ENCODE measurements at regions not wholly inside any gene's neighbourhood (a gene's known extent, or its start where the extent isn't known, plus 50 kb on each side); places are given as distances from the start of the nearest gene placed in this dataset.

DNA sequence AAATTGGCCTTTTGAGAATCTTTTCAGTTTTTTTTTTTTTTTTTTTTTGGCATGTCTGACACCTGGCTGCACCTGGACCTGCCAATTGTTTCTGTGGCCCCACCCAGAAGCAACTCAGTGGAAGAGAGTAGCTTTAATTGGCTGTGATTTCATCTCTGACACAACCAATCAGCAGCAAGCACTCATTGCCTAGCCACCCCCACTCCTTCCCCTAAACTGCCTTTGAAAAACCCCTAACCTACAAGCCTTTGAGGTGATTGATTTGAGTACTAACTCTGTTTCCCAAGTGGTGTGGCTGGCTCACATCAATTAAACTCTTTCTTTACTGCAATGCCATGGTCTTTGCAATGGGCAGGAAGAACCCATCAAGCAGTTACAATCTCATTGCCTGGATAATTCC is 98.2 kb upstream of the CHORDC1 start:
- Histone ChIP-seq H3K36me3 (ENCODE audit: control insufficient read depth, insufficient read depth, low read length) (no peaks in the 10 kb centered on the region), H3K27ac (ENCODE audit: low read length) (no peak overlapping the region), H3K27me3 (ENCODE audit: control insufficient read depth, insufficient read depth, low read length) (no peaks in the 10 kb centered on the region), H3K4me1 (ENCODE audit: control insufficient read depth, insufficient read depth, low read length) (no peaks in the 10 kb centered on the region), H3K9me3 (ENCODE audit: control insufficient read depth, insufficient read depth, low read length) (no peaks in the 10 kb centered on the region), H3K4me3 (ENCODE audit: low read length) (no peak overlapping the region)
- Mint-ChIP-seq H3K9me3 (peaks cover under 1 to 20% of the 10 kb centered on the region in 2 donors), H3K4me3 (no peak overlapping the region), H3K4me1 (no peaks in the 10 kb centered on the region), H3K27ac (no peak overlapping the region), H3K36me3 (no peaks in the 10 kb centered on the region), H3K27me3 (ENCODE audit: low read depth in 2 of 2) (no peaks in the 10 kb centered on the region)
- no peak for ATAC-seq
- TF ChIP-seq, protein P1, sequence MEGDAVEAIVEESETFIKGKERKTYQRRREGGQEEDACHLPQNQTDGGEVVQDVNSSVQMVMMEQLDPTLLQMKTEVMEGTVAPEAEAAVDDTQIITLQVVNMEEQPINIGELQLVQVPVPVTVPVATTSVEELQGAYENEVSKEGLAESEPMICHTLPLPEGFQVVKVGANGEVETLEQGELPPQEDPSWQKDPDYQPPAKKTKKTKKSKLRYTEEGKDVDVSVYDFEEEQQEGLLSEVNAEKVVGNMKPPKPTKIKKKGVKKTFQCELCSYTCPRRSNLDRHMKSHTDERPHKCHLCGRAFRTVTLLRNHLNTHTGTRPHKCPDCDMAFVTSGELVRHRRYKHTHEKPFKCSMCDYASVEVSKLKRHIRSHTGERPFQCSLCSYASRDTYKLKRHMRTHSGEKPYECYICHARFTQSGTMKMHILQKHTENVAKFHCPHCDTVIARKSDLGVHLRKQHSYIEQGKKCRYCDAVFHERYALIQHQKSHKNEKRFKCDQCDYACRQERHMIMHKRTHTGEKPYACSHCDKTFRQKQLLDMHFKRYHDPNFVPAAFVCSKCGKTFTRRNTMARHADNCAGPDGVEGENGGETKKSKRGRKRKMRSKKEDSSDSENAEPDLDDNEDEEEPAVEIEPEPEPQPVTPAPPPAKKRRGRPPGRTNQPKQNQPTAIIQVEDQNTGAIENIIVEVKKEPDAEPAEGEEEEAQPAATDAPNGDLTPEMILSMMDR (IDR thresholded peaks at IDR 0.05), result no peak
- intact Hi-C loops (cut with micrococcal nuclease), result no loop called here
- no peak for DNase-seq

DNA sequence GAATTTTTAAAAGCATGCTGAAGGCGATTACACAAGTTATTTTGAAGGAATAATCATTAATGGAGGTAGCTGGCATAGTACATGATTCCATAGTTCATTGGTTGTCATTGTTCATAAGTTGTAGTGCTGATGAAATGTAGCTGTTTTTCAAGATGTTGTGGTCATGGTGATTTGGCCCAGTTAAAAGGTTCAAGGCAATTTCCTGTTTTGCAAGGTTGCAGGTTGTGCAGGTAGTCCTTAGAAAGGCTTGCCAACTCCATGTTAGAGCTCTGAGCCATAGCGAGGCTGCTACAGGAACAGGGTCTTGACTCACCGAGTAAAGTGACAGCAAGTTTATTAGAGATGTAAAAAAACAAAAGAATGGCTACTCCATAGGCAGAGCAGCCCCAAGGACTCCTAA is 95.8 kb upstream of the CHORDC1 start:
- Mint-ChIP-seq H3K9me3 (peaks cover 3 to 17% of the 10 kb centered on the region in 2 donors), H3K4me3 (no peak overlapping the region), H3K27ac (no peak overlapping the region), H3K4me1 (no peaks in the 10 kb centered on the region), H3K27me3 (ENCODE audit: low read depth in 2 of 2) (no peaks in the 10 kb centered on the region), H3K36me3 (no peaks in the 10 kb centered on the region)
- H3K27me3 ChIP-seq (ENCODE audit: control insufficient read depth, insufficient read depth, low read length), result no peaks in the 10 kb centered on the region
- TF ChIP-seq, protein P1 (IDR thresholded peaks at IDR 0.05), result no peak
- DNase-seq (no peak), ATAC-seq (no peak)
- H3K9me3 ChIP-seq (ENCODE audit: control insufficient read depth, insufficient read depth, low read length), result no peaks in the 10 kb centered on the region
- H3K4me1 ChIP-seq (ENCODE audit: control insufficient read depth, insufficient read depth, low read length), result no peaks in the 10 kb centered on the region
- no peak overlapping the region for H3K27ac ChIP-seq (ENCODE audit: low read length)
- H3K4me3 ChIP-seq (ENCODE audit: low read length), result no peak overlapping the region
- no peaks in the 10 kb centered on the region for H3K36me3 ChIP-seq (ENCODE audit: control insufficient read depth, insufficient read depth, low read length)
- intact Hi-C loops (cut with micrococcal nuclease), result no loop called here
- WGBS (ENCODE audit: insufficient coverage), result 78% methylated on average over 3 of the region's 3 CpGs

DNA sequence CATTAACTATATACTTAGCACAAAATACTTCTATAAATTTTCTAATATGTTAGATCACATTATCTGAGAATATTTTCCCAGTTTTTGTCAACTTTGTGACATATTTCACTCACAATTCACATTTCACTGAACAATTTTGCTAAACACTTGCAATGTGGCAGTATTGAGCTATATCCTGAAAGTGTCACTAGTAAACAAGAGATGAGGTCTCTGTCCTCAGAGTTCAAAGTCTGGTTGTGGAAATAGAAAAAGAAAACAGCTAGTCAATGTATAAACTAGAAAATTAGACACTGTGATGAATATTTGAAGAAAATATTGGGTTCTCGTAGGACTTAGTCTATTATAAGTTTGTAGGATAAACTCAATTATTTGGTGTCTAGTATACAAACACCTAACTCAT is 87.4 kb upstream of the CHORDC1 start:
- H3K4me1 Mint-ChIP-seq, result no peaks in the 10 kb centered on the region
- Histone ChIP-seq H3K27me3 (ENCODE audit: control insufficient read depth, insufficient read depth, low read length) (no peaks in the 10 kb centered on the region), H3K27ac (ENCODE audit: low read length) (no peak overlapping the region), H3K4me1 (ENCODE audit: control insufficient read depth, insufficient read depth, low read length) (no peaks in the 10 kb centered on the region), H3K36me3 (ENCODE audit: control insufficient read depth, insufficient read depth, low read length) (no peaks in the 10 kb centered on the region), H3K9me3 (ENCODE audit: control insufficient read depth, insufficient read depth, low read length) (no peaks in the 10 kb centered on the region), H3K4me3 (ENCODE audit: low read length) (no peak overlapping the region)
- no peaks in the 10 kb centered on the region for H3K27me3 Mint-ChIP-seq (ENCODE audit: low read depth in 2 of 2)
- TF ChIP-seq, protein P1 (IDR thresholded peaks at IDR 0.05), result no peak
- no peaks in the 10 kb centered on the region for H3K36me3 Mint-ChIP-seq
- no peak overlapping the region for H3K4me3 Mint-ChIP-seq
- no CpG with 5 or more reads among the region's 1 CpG for WGBS (ENCODE audit: insufficient coverage)
- peaks cover 0 to 3% of the 10 kb centered on the region in 2 donors for H3K9me3 Mint-ChIP-seq
- DNase-seq (no peak), ATAC-seq (no peak)
- H3K27ac Mint-ChIP-seq, result no peak overlapping the region
- intact Hi-C loops (cut with micrococcal nuclease), result no loop called here

DNA sequence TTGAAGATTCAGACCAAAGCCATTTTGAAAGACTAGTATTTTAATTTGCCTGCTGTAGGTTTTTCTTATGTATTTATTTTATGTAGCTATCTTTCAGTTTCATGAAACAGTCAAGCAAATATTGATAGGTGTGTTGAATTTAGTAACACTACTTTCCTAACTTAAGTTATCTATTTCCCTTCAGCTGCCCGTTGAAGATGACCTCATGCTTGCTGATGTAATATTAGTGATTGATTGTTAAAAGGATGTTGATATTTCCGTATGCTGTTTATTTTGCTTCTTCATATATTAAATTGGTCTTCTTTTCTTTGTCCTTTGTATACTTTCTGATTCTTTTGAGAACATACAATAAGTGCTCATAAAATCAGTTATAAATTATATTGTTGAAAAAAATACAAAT is 86.8 kb upstream of the CHORDC1 start:
- no CpG with 5 or more reads among the region's 2 CpGs for WGBS (ENCODE audit: insufficient coverage)
- no peaks in the 10 kb centered on the region for H3K4me1 ChIP-seq (ENCODE audit: control insufficient read depth, insufficient read depth, low read length)
- H3K27me3 ChIP-seq (ENCODE audit: control insufficient read depth, insufficient read depth, low read length), result no peaks in the 10 kb centered on the region
- H3K4me3 ChIP-seq (ENCODE audit: low read length), result no peak overlapping the region
- no peaks in the 10 kb centered on the region for H3K36me3 ChIP-seq (ENCODE audit: control insufficient read depth, insufficient read depth, low read length)
- H3K4me3 Mint-ChIP-seq, result no peak overlapping the region
- H3K9me3 Mint-ChIP-seq, result peaks cover 0 to 3% of the 10 kb centered on the region in 2 donors
- no peaks in the 10 kb centered on the region for H3K36me3 Mint-ChIP-seq
- no peak overlapping the region for H3K27ac Mint-ChIP-seq
- intact Hi-C loops (cut with micrococcal nuclease), result no loop called here
- H3K9me3 ChIP-seq (ENCODE audit: control insufficient read depth, insufficient read depth, low read length), result no peaks in the 10 kb centered on the region
- no peaks in the 10 kb centered on the region for H3K4me1 Mint-ChIP-seq
- TF ChIP-seq, protein P1 (IDR thresholded peaks at IDR 0.05), result no peak
- no peaks in the 10 kb centered on the region for H3K27me3 Mint-ChIP-seq (ENCODE audit: low read depth in 2 of 2)
- DNase-seq, result no peak
- no peak for ATAC-seq
- no peak overlapping the region for H3K27ac ChIP-seq (ENCODE audit: low read length)

Measured in natural killer cell (primary cell).